SK-N-MC (cell line): ENCODE measurements at regions not wholly inside any gene's neighbourhood (a gene's known extent, or its start where the extent isn't known, plus 50 kb on each side); places are given as distances from the start of the nearest gene placed in this dataset.

ENCODE experiments used
- EZH2 ChIP-seq: fragments of 200-600 bp; sonication (generic); IDR thresholded peaks from one replicate; pipeline ENCODE4 v1.6.1; 2017; ENCODE audit warnings: antibody characterized with exemption
- POLR2AphosphoS5 ChIP-seq: IDR thresholded peaks from 2 replicates; pipeline ENCODE4 v1.6.1; 2012; ENCODE audit warnings: mild to moderate bottlenecking, low read depth, low read length, borderline replicate concordance

DNA sequence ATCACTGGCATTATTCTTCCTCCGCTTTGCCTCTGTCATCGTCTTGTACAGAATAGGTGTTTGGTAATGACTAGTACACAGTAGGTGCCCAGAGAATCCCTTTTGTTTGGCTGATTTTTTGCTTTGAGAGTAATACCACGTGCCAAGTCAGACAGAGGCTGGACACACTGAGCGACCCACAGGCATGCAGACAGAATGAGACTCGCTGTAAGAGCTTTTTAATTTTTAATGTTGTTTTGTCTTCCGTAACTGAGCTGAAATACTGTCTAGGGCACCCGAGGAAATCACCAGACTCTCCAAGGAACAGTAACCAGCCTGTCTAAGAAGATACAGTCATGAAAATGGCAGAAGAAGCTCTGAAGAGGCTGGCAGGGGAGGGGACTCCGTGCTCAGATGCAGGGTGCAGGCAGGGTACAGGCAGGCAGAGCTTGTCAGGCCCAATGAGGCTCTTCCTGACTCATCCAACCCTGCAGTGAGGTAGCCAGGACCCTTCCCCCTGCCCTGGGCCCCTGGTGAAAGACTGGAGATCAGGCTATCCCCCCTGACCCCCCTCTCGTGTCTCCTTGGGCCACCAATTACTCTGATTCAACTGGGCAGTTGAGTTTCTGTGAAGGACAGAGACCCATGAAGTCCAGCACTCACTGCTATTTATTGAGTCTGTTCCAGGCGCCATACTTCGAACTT, 60.1 kb upstream of the ECE1 start:
- no peak for TF ChIP-seq EZH2
- TF ChIP-seq POLR2AphosphoS5: no peak
